ENCODE measurements at regions not wholly inside any gene's neighbourhood (a gene's known extent, or its start where the extent isn't known, plus 50 kb on each side); places are given as distances from the start of the nearest gene placed in this dataset.

GRCh38 chr13:57865600-57866294 is 234.2 kb downstream of the PCDH17 start:
- TF ChIP-seq POLR2AphosphoS5 (IDR thresholded peaks at IDR 0.05; ENCODE audit: low read depth) (peak; percentile 78), CTCF (IDR thresholded peaks at IDR 0.05; ENCODE audit: insufficient read depth, low read length) (no peak)

Measured in HL-60 (cell line).